RWPE2 (cell line): ENCODE measurements at regions not wholly inside any gene's neighbourhood (a gene's known extent, or its start where the extent isn't known, plus 50 kb on each side); places are given as distances from the start of the nearest gene placed in this dataset.

Experiments
- ATAC-seq: fragments of 200-7000 bp; cut with Tn5 transposase; 3 replicates; pipeline ENCODE4 v1.9.1; 2021; ENCODE audit warnings: low read depth
- DNase-seq: peaks from one replicate; pipeline ENCODE4 v3.0.0-alpha.2; 2020; ENCODE audit warnings: low spot score
- H3K27ac ChIP-seq: fragments of 450-650 bp; 2 replicates; pipeline ENCODE4 v1.5.1; 2017; ENCODE audit warnings: mild to moderate bottlenecking; ENCODE audit not compliant: poor library complexity, severe bottlenecking
- H3K27me3 ChIP-seq: fragments of 250-450 bp; sonication (Bioruptor Pico); 2 replicates; pipeline ENCODE4 v1.5.1; 2021; ENCODE audit warnings: mild to moderate bottlenecking, moderate library complexity; ENCODE audit not compliant: insufficient read depth, poor library complexity, severe bottlenecking
- H3K36me3 ChIP-seq: fragments of 250-450 bp; sonication (Bioruptor Pico); 2 replicates; pipeline ENCODE4 v1.5.1; 2020; ENCODE audit warnings: low read depth, mild to moderate bottlenecking, moderate library complexity
- H3K4me1 ChIP-seq: fragments of 250-450 bp; sonication (Bioruptor Pico); 2 replicates; pipeline ENCODE4 v1.5.1; 2021; ENCODE audit warnings: mild to moderate bottlenecking, moderate library complexity; ENCODE audit not compliant: insufficient read depth, poor library complexity, severe bottlenecking
- H3K4me3 ChIP-seq: fragments of 250-450 bp; sonication (Bioruptor Pico); 2 replicates; pipeline ENCODE4 v1.5.1; 2021; ENCODE audit warnings: mild to moderate bottlenecking, moderate library complexity; ENCODE audit not compliant: severe bottlenecking
- H3K9me3 ChIP-seq: fragments of 250-450 bp; sonication (Bioruptor Pico); 2 replicates; pipeline ENCODE4 v1.5.1; 2021; ENCODE audit warnings: mild to moderate bottlenecking, moderate library complexity; ENCODE audit not compliant: severe bottlenecking
- TF ChIP-seq, protein P1 (sequence below): fragments of 450-650 bp; IDR thresholded peaks from one replicate; pipeline ENCODE4 v1.5.1; 2017; ENCODE audit warnings: mild to moderate bottlenecking, moderate library complexity; ENCODE audit not compliant: poor library complexity, severe bottlenecking

DNA sequence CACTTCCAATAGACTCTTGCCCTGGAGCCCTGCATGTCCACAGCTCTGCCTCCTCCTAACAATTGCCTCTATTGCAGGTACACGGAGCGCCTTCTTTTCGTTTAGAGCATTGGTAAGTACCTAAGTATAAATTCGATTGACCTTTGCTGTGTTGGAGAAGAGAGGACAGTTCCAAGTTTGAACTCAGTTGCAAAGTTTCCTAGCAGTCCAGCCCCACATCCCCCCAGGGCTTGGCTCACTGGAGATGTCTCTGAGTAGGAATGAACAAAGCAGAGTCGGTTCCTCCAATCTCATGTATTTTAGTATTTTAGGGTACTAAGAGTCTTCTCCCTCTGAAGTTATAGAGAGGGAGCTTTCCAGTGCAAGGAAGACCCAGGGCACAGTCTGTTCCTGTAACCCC lies 238.9 kb upstream of the AJAP1 start:
- Histone ChIP-seq H3K4me3 (no peak overlapping the region), H3K27ac (no peak overlapping the region), H3K9me3 (peaks cover 7% of the 10 kb centered on the region), H3K4me1 (no peaks in the 10 kb centered on the region), H3K27me3 (no peaks in the 10 kb centered on the region), H3K36me3 (no peaks in the 10 kb centered on the region)
- ATAC-seq: no peak
- TF ChIP-seq, protein P1, sequence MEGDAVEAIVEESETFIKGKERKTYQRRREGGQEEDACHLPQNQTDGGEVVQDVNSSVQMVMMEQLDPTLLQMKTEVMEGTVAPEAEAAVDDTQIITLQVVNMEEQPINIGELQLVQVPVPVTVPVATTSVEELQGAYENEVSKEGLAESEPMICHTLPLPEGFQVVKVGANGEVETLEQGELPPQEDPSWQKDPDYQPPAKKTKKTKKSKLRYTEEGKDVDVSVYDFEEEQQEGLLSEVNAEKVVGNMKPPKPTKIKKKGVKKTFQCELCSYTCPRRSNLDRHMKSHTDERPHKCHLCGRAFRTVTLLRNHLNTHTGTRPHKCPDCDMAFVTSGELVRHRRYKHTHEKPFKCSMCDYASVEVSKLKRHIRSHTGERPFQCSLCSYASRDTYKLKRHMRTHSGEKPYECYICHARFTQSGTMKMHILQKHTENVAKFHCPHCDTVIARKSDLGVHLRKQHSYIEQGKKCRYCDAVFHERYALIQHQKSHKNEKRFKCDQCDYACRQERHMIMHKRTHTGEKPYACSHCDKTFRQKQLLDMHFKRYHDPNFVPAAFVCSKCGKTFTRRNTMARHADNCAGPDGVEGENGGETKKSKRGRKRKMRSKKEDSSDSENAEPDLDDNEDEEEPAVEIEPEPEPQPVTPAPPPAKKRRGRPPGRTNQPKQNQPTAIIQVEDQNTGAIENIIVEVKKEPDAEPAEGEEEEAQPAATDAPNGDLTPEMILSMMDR: no peak
- no peak for DNase-seq

DNA sequence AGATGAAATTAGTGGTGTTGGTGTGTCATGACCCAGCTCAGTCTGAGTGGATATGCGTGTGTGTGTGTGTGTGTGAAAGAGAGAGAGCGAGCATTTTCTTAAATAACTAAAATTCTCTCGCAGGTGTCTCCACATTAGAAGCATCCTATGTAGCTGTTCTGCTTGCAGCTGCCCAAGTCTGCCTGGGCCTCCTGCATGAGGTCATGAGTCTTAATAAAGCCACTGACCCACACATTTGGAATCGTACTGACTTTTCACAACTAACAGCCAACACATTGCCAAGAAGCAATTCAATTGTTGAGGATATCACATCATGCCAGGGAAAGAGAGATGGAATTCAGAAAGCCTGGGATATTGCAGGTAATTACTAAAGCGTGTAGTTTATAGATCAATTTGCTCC lies 238.2 kb upstream of the AJAP1 start:
- Histone ChIP-seq H3K4me1 (no peaks in the 10 kb centered on the region), H3K27ac (no peak overlapping the region), H3K27me3 (no peaks in the 10 kb centered on the region), H3K36me3 (no peaks in the 10 kb centered on the region), H3K4me3 (no peak overlapping the region), H3K9me3 (peaks cover 7% of the 10 kb centered on the region)
- DNase-seq: no peak
- no peak for ATAC-seq
- TF ChIP-seq, protein P1: no peak

DNA sequence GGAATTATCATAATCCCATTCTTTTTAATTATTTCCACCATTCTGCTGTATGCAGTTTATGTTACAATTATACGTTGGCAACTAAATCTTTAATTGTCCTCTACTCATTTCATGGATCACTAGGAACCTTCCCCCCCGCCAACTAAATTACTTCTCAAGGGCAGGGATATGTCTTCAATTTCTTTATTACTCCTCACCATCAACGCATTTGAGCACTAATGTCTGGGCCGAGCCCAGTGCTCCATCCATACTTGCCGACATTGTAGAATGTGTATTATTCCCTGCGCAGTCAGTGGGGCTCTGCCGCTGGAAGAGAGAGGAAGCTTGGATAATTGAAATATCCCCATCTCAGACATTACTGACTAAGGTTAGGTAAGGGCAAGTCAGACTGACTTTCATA lies 236.4 kb upstream of the AJAP1 start:
- H3K4me1 ChIP-seq: no peaks in the 10 kb centered on the region
- ATAC-seq (no peak), DNase-seq (no peak)
- peaks cover 7% of the 10 kb centered on the region for H3K9me3 ChIP-seq
- H3K36me3 ChIP-seq: no peaks in the 10 kb centered on the region
- no peak overlapping the region for H3K27ac ChIP-seq
- H3K27me3 ChIP-seq: no peaks in the 10 kb centered on the region
- TF ChIP-seq, protein P1: no peak
- no peak overlapping the region for H3K4me3 ChIP-seq

DNA sequence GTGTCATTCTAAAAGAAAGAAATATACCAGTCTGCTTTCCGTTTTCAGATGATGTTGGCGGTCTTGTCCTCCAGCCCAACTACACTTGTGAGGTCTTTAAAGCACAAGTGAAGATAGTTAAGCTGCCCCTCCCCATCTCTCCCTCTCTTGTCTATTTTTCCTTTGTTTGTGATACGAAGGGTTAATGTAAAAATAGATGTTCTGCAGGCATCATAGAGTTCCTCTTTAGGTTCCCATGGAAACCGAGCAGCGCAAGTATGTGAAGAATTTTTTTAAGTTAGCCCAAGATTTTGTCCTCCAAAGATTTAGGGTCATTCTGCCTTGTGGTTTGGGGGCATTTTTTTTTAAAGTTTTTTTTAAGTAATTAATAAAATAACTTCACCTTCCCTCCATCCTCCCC lies 232.4 kb upstream of the AJAP1 start:
- no peaks in the 10 kb centered on the region for H3K4me1 ChIP-seq
- H3K9me3 ChIP-seq: no peaks in the 10 kb centered on the region

More for the DNA sequence above, 232.4 kb upstream of the AJAP1 start:
- no peaks in the 10 kb centered on the region for H3K27me3 ChIP-seq
- ATAC-seq (no peak), DNase-seq (no peak)
- no peak overlapping the region for H3K27ac ChIP-seq
- H3K4me3 ChIP-seq: no peak overlapping the region
- TF ChIP-seq, protein P1: no peak
- H3K36me3 ChIP-seq: no peaks in the 10 kb centered on the region
